NCI-H345 (cell line): ENCODE measurements at regions not wholly inside any gene's neighbourhood (a gene's known extent, or its start where the extent isn't known, plus 50 kb on each side); places are given as distances from the start of the nearest gene placed in this dataset.
"Not testable (repeated sequence)": the region's sequence is repeated elsewhere in the genome, so short reads cannot be mapped to it uniquely, and the experiment has no call there.

Experiments
- DNase-seq: peaks from one replicate; lab custom pipeline; 2025; lab: John Stamatoyannopoulos, UW

DNA sequence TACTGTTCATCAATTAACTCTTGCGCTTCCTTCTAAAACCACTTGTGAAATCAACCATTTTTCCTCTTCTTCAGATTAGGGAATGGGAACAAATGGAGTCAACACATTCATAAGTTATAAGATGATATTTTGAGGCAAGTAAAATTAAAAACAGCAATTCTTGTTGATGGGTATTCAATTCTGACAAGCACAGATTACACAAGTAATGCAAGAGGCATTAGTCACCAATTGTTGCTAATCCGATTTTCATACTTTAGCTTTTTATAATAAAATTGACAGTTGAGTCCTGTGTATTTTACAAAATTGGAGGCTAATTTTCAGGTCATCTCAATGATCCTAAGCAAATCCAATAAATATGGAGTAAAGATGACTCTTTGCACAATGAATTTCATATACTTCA, 918.4 kb upstream of the SOX9 start:
- no peak for DNase-seq

DNA sequence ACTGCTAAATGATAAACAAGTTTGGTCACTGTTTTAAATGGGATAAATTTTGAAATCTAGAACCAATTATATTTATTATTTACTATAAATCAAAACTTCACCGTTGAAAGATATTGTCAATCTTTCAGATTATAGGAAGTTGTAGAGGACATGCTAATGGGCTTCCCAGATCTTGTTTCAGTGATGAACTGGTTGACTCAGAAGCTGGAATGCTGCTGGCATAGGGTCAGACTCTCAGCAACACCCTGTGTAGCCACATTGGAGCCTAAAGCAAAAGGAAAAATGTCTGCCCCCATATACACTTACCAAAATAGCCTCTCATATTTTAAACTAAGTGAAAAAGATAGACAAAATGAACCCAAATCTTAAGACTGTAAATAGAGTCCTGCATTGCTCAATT, 916.9 kb upstream of the SOX9 start:
- no peak for DNase-seq

DNA sequence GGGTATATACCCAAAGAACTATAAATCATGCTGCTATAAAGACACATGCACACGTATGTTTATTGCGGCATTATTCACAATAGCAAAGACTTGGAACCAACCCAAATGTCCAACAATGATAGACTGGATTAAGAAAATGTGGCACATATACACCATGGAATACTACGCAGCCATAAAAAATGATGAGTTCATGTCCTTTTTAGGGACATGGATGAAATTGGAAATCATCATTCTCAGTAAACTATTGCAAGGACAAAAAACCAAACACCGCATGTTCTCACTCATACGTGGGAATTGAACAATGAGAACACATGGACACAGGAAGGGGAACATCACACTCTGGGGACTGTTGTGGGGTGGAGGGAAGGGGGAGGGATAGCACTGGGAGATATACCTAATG, 914.9 kb upstream of the SOX9 start:
- DNase-seq, result not testable (repeated sequence)

DNA sequence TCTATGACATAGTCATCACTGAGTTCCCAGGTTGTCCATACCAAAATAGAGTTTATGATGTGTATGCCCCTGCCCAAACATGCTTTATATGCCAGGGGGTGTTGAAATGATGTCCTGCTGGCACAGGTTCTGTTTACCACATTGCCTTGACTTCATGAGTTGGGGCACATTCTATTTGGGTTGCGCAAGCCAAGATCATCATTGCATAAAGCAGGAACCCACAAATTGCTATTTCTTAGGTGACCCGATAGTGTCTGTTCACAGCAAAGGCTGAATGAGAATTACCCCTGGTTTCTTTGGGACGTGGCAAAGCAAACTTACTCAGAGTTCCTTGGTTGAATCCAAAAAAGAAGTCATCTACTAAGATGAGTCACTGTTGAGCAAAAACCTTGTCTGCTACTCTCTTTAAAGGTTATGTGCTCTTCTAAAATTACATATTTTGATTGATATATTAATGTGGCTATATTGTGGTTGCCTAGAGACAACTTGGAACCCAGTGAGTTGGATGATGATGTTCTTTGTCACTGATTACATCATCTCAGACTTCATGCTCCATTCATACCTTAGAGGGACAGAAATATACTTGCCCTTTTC, 912.6 kb upstream of the SOX9 start:
- DNase-seq, result no peak

DNA sequence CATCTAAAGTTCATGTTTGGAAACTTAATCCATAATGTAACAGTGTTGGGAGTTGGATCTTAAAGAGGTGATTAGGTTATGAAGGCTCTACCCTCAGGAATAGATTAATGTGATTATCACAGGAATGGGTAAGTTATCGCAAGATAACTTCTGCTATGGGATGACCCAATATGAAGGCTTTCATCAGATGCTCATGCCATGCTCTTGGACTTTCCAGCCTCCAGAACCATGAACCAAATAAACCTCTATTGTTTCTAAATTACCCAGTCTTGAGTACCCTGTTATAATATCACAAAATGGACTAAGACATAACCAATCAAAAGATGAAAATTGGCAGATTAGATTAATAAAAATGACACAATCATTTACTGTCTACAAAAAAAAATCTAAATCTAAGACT, 906.9 kb upstream of the SOX9 start:
- no peak for DNase-seq

DNA sequence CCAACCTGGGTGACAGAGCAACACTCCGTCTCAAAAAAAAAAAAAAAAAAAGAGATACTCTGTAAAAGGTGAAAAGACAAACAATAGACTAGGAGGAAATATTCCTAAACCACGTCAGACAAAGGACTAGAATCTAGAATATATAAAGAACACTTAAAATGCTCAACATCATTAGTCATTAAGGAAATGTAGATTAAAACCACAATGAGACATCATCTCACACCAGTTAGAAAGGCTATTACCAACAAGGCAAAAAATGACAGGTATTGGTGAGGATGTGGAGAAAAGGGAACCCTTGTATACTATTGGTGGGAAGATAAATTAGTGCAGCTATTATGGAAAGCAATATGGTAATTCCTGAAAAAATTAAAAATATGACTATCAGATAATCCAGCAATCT, 903.1 kb upstream of the SOX9 start:
- DNase-seq, result no peak

DNA sequence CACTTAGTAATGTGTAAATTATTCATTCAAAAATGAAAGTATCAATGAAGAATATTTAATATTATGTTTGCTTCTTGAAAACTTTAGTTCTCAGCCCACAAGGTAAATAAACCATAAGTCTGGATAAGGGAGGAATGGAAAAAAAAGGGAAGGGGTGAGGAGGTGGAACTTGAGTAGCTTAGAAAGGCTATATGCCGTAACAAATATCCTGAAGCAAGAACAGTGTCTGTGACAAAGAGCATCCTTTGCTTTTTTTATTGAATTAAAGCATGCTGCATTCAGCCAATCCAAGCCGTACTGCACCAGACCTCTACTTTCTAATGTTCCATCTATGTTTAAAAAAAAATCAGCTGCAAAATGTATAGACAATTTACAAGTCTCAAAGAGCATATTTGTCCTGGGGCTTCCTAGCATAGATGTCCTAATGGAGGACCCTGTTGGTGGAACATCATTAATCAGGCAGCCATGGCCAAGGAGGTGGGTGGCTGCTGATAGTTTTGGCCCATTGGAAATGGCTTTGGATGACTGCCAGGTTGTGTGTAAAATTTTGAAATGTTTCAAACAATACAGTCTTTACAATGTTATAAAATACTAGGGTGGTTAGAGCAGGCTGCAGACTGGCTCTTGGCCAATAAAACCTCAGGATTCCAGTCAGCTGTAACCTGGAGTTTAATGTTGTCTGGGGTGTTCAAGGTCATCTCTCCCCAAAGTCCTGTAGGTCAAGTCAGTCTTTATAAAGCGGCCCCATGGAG, 895.8 kb upstream of the SOX9 start:
- peak; percentile 97 for DNase-seq

DNA sequence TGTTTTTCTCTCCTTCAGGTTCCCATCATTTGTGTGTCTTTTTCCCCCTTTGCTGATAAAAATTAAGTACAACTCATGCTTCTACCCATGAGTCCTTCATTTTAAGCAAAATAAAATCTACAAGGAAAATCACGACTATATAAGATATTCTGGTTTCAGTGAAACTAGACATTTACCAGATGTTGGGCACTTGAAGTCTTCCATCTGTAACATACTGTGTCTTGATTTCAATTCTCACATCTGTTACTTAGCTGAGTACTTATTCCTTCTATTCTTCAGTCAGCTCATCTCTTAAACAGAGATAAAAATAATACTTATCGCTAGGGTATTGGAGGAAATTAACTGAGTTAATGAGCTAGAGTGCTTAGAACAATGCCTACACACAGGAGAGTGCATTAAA, 893.0 kb upstream of the SOX9 start:
- DNase-seq, result no peak

DNA sequence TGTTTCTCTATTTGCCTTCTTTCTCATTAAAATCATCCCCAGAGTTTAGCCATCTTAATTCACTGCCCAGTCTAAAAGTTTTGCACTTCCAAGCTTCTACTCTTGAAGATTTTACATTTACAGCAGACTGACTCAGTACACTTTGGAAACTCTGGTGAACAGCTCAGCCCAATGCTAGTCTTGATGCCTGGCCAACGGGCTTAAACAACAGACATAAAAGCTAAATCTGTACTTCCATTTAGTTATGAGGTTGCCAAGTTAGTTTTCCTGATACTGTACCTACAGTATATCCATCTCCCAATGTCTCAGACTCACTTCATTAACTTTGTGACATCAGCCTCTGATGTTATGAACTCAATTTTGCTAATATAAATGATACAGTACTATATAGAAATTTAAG, 891.8 kb upstream of the SOX9 start:
- DNase-seq, result no peak

DNA sequence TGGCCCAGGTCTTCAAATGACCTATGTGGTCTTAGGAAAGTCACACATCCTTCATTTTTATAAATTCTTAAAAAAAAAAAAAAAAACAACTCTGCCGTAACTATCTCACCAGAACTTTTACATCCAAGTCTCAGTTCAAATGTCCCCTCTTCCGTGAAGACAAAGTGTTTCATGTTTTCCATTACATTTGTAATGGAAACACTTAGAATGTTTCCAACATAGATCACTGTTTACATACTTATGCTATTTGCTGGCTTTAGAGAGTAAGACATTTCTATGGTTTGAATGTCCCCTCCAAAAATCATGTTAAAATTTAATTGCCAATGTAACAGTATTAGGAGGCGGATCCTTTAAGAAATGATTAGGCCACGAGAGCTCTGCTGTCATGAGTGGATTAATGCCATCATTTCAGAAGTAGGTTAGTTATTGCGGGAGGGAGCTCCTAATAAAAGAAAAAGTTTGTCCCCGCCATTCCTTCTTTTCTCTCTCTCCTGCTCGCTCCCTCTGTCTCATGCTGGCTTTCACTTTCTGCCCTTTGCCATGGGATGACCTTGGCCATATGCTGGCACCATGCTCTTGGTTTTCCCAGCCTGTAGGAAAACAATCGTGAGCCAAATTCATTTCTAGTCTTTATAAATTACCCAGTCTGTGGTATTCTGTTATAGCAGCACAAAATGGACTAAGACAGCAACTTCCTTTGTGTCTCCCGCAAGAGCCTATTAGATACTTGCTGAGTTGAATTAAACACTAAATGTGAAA, 887.8 kb upstream of the SOX9 start:
- DNase-seq, result no peak

DNA sequence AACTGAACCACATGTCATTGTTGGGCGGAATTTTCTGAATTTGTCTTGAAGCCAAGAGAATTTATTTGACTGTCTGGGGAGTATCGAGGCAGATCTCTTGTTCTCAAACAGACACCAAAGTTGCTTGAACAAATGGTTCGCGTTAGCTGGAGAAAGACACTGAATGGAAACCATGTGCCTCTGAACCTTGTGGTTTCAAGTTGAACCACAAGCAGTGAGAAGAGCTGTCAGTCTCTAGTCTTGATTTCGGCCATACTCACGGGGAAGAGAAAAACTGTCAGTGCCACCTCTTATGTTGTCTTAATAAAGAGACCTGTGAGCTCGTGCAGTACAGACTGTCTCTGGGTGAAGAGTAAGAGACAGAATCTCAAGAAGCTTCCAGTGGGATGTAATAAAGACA, 886.5 kb upstream of the SOX9 start:
- no peak for DNase-seq

DNA sequence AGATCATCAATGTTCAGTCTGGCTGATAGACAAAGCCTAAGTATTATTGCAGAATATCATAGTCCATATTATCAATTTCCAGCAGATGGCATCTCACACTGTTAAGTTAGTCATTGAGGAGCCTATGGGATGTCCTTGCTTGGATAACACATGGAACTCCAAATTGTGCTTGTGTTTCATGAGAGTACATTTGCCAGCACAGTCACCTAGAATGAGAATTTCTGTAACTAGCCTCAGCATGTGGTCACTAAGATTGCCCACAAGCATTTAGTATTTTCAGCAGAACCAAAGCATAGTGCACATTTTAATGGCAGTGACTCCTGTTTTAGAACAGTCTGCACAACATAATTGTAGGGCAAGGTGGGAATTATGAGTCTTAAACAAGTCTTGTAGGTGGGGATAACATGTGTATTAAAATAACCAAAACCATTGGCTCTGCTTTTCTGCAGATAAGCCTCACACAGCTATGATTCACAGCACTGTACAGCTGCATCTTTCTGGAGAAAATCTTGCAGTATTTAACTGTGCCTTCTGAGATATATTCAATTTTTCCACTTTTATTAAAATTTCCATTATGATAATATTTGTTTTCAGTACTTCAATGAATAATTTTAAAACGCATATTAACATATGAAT, 882.8 kb upstream of the SOX9 start:
- DNase-seq, result peak; percentile 33

DNA sequence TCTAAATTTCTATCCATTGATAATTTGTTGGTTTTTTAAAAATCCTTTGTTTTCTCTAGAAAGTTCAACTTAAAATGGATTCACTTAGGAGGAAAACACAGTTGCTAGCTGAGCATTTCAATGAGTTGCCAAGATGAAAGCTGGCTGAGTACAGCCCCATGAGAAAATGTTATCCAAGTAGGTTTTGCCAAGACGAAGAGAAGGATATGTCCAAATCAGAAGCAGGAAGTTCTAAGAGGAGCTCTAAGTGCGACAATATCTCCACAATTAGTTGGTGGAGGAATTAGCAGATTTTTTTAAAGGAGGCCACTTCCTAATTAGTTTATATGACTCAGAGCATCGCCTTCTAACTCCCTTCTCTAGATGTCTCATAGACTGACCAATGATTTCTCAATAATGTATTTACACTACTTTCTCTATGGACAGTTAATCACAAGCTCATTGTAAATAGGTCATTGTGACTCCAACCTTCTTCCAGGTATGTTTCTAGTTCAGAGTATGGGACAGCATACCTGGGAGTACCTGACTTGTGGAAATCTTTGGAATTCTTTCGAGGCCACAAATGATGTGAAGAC, 873.3 kb upstream of the SOX9 start:
- DNase-seq, result no peak

DNA sequence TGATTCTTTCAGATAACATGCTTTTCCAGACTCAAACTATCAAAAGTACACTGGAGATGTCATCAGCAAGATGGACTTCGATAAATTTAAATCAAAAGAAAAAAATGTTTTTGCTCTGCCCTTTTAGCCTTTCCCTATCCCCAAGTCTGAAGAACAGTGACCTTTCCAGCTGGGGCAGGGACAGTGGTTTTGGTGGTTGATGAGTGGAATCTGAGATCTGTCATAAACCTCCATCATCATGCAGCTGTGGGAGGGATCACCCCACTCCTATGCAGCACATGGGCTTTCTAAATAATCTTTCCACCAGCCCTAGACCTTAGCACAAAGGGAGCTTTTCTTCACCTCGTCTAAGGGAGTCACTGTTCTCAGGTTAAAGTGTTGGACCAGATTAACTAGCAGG, 869.5 kb upstream of the SOX9 start:
- DNase-seq, result no peak

DNA sequence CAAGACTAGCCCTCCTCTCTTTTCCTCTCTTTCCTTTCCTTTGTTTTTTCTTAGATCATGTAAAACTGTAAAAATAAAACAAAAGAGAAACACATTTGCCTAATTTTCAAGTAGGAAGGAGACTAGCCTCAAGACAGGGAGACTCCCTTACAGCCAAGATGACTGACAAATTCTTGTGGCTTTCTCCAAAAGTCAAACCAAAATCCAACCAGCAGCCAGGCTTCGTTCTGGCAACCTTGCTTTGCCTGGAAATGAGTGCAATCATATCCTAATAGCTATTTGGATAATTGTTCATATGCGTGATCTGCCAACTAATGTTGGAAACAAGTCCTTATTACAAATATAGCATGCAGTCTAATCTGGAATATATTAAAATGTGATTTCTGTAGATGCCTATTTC, 868.9 kb upstream of the SOX9 start:
- DNase-seq, result no peak

DNA sequence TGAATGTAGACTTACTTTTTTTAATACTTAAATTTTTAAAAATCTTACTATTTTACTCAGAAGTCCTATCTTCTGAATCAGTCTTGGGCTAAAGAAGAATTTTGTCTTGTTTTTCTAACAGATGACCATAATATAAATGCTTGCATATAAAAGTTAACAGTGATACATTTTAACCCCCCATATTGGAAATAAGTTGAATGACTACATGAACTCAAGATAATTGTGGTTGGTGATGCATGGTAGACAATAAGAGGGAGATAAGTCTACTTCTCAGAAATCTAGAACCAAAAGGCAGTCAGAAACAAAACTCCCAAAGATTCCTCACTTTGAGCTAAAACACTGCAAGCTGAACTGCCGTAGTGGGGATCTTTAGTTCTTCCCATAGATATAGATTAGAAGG, 868.4 kb upstream of the SOX9 start:
- DNase-seq, result no peak

DNA sequence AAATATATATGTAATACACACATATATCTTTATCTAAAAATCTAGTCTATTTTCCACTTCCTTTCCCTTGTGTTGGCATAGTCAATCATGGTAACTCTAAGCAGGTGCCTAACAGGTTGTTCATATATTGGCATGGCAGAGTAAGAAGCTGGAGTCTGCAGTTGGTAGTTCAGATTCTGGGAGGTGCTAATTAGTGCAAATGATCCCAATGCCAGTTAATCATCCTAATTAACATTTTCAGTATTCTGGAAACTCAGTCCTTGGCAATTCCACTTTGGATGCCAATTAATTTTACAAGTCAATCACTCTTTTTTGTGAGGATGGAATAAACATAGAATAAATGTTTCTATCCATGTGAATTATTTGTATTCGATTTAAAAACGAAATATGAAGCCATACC, 863.7 kb upstream of the SOX9 start:
- no peak for DNase-seq

DNA sequence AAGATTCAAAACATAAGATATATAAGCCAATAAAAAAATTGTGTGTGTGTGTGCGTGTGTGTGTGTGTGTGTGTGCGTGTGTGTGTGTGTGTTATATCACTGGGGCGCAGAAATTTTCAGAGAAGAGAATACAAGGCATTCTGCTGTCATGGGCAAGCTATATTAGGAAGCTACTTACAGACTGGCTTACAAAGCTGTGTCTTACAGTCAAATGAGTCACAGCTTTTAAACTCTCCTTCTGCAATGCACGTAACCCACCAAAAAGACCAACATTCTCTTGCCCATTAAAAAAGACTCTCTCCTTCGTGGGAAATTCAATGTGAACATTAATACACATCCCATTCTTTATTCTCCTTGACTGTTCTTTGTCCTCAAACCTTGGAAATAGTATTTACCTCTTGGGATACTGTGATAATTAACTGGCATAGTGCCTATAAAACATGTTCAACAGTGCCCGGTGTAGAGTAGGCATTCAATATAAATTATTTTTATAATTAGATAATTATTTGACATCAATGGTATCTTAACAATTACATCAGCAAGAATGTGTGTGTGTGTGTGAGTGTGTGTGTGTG, 860.4 kb upstream of the SOX9 start:
- DNase-seq, result no peak

DNA sequence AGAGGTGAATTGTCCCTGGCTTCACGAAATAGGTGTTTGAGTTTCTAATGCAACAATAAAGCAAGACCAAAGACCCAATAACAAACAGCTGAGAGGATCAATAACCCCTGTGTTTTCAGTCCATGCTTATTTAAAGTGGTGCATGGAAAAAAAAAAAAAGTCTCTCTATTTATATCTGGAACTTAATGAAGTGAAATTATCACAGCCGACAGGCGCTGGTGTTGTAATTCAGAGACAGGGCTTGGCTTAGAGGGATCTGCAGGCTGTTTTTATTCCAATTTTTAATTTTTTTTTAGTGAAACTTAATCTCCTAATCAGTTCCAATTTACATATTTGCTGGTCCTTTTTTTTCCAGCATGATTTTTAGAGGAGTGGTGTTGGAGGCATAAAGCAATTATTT, 858.2 kb upstream of the SOX9 start:
- no peak for DNase-seq

DNA sequence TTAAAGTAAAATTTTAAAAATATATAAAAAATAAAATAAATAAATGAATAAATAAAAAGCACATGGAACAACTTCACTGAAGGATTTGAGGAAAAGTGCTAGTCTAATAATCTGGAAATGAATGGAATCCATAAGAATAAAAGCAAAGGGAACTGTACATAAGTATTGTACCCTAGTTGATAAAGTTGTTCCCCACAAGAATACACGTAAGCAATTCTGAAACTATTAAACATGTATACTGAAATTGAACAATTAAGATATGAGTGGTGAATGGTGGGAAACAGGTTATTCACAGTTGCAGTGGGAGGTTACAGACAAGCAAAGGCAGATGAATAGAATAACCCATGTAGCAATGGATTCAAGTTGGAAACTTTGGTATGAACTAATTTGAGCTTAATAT, 853.2 kb upstream of the SOX9 start:
- DNase-seq, result no peak

DNA sequence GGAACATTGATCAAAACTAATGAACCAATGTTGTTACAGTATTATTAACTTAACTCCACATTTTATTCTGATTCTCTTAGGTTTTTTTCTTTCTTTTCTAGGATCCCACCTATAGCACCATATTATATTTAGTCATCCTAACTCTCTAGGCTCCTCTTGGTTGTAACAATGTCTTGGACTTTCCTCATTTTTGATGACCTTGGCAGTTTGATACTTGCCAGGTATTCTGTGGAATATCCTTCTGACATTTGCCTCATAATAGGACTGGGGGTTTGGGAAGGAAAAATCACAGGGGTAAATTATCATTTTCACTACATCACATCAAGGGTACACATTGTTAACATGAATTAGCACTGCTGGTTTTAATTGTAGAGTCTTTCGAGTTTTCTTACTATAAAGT, 851.6 kb upstream of the SOX9 start:
- no peak for DNase-seq

DNA sequence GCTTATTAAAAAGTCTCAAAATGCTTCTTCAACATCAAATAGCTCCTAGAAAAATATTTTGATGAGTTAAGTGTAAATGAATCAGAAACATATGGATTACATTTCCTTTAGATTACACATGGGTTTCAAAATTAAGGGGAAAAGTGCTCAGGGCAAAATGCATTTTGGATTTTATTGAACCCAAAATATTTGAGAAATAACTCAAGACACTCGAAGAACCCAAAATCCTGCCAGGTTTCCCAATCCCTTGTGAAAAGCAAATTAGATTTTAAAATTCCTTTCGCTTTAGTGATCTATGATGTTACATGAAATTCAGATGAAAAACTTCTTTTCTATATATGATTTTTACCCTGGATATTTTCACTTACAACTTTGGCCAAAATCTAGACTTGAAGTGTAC, 847.4 kb upstream of the SOX9 start:
- no peak for DNase-seq
